H1 (cell line): ENCODE measurements at regions not wholly inside any gene's neighbourhood (a gene's known extent, or its start where the extent isn't known, plus 50 kb on each side); places are given as distances from the start of the nearest gene placed in this dataset.

Experiments used
- TF ChIP-seq, protein P1 (sequence below), 3 experiments: IDR thresholded peaks; 1 replicate in 2 of 3; 2 replicates in 1 of 3; pipeline versions ENCODE4 v1.5.1 to v1.6.1; 2011; ENCODE audit warnings: low read length in 3 of 3, mild to moderate bottlenecking in 3 of 3, inconsistent platforms in 2 of 3, low read depth in 1 of 3, moderate library complexity in 1 of 3; ENCODE audit not compliant: insufficient read depth in 1 of 3; ENCODE audit errors: control extremely low read depth in 1 of 3

DNA sequence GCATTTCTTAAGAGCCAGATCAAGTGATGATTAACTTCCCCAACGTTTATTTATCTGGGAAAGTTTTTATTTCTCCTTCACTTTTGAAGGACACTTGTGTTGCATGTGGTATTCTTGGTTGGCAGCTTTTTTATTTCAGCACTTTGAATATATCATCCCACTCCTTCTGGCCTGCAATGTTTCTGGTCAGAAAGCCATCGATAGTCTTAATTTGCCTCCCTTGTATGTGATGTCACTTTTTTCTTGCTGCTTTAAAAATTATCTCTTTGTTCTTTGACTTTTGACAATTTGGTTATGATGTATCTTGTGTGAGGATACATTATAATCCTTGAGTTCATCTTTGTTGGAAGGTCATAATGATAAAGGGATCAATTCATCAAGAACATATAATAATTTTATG lies 503.2 kb downstream of the OTOL1 start (continued):
- TF ChIP-seq, protein P1, sequence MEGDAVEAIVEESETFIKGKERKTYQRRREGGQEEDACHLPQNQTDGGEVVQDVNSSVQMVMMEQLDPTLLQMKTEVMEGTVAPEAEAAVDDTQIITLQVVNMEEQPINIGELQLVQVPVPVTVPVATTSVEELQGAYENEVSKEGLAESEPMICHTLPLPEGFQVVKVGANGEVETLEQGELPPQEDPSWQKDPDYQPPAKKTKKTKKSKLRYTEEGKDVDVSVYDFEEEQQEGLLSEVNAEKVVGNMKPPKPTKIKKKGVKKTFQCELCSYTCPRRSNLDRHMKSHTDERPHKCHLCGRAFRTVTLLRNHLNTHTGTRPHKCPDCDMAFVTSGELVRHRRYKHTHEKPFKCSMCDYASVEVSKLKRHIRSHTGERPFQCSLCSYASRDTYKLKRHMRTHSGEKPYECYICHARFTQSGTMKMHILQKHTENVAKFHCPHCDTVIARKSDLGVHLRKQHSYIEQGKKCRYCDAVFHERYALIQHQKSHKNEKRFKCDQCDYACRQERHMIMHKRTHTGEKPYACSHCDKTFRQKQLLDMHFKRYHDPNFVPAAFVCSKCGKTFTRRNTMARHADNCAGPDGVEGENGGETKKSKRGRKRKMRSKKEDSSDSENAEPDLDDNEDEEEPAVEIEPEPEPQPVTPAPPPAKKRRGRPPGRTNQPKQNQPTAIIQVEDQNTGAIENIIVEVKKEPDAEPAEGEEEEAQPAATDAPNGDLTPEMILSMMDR (IDR thresholded peaks at IDR 0.05; ENCODE audit: control extremely low read depth in 1 of 3, insufficient read depth in 1 of 3, low read depth in 1 of 3, low read length in 3 of 3) = no peak
